ENCODE measurements at regions not wholly inside any gene's neighbourhood (a gene's known extent, or its start where the extent isn't known, plus 50 kb on each side); places are given as distances from the start of the nearest gene placed in this dataset.
"Not testable (repeated sequence)": the region's sequence is repeated elsewhere in the genome, so short reads cannot be mapped to it uniquely, and the experiment has no call there.

DNA sequence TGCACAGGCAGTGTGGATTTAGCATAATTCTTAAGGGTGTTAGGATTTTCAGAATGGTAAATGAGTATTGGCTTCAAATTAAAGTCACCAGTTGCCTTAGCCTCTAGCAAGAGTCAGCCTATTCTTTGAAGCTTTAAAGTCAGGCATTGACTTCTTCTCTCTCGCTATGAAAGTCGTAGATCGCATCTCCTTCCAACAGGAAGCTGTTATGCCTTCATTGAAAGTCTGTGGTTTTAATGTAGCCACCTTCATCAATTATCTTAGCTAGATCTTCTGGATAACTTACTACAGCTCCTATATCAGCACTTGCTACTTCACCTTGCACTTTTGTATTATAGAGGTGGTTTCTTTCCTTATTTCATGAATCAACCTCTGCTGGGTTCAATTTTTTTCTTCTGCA lies 320.2 kb downstream of the PTPRC start:
- H3K27me3 ChIP-seq (ENCODE audit: control insufficient read depth in 3 of 3, insufficient read depth in 3 of 3, low read length in 2 of 3), result no peaks in the 10 kb centered on the region
- ATAC-seq (ENCODE audit: insufficient read depth, low FRiP score) (no peak), DNase-seq (no peak)
- TF ChIP-seq, protein P1, sequence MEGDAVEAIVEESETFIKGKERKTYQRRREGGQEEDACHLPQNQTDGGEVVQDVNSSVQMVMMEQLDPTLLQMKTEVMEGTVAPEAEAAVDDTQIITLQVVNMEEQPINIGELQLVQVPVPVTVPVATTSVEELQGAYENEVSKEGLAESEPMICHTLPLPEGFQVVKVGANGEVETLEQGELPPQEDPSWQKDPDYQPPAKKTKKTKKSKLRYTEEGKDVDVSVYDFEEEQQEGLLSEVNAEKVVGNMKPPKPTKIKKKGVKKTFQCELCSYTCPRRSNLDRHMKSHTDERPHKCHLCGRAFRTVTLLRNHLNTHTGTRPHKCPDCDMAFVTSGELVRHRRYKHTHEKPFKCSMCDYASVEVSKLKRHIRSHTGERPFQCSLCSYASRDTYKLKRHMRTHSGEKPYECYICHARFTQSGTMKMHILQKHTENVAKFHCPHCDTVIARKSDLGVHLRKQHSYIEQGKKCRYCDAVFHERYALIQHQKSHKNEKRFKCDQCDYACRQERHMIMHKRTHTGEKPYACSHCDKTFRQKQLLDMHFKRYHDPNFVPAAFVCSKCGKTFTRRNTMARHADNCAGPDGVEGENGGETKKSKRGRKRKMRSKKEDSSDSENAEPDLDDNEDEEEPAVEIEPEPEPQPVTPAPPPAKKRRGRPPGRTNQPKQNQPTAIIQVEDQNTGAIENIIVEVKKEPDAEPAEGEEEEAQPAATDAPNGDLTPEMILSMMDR (IDR thresholded peaks at IDR 0.05; ENCODE audit: control extremely low read depth, extremely low read depth), result no peak
- peaks cover 0 to 5% (median 2%) of the 10 kb centered on the region in 4 donors for H3K9me3 ChIP-seq (ENCODE audit: control insufficient read depth in 4 of 4, insufficient read depth in 3 of 4, low read length in 3 of 4)
- H3K36me3 ChIP-seq (ENCODE audit: control insufficient read depth in 4 of 4, insufficient read depth in 4 of 4, low read length in 4 of 4), result no peaks in the 10 kb centered on the region
- no peak overlapping the region for H3K9ac ChIP-seq (ENCODE audit: insufficient read depth in 1 of 2, low read length in 2 of 2)
- no peaks in the 10 kb centered on the region for H3K4me1 ChIP-seq (ENCODE audit: control insufficient read depth in 5 of 5, insufficient read depth in 5 of 5, low read length in 5 of 5)
- H3K27ac ChIP-seq (ENCODE audit: low read depth in 1 of 2, low read length in 1 of 2), result no peak overlapping the region
- H3K4me3 ChIP-seq, result no peak overlapping the region
- 86 to 91% methylated on average over 3 of the region's 3 CpGs for WGBS, 2 donors

DNA sequence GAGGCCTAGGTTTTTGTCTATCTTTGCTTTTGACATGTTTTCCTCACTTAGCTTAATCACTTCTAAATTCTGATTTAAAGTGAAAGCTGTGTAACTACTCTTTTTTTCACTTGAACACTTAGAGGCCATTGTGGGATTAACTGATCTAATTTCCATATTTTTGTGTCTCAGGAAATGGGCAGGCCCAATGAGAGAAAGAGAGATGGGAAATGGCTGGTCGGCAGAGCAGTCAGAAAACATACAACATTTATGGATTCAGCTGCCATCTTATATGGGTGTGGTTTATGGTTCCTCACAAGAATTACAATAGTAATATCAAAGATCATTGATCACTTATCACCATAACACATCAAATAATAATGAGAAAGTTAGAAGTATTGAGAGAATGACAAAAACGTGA lies 320.8 kb downstream of the PTPRC start:
- TF ChIP-seq, protein P1 (IDR thresholded peaks at IDR 0.05; ENCODE audit: control extremely low read depth, extremely low read depth), result no peak
- WGBS, 2 donors, result 91 to 96% methylated on average over 2 of the region's 2 CpGs
- Histone ChIP-seq H3K9ac (ENCODE audit: insufficient read depth in 1 of 2, low read length in 2 of 2) (no peak overlapping the region), H3K4me1 (ENCODE audit: control insufficient read depth in 5 of 5, insufficient read depth in 5 of 5, low read length in 5 of 5) (no peaks in the 10 kb centered on the region), H3K9me3 (ENCODE audit: control insufficient read depth in 4 of 4, insufficient read depth in 3 of 4, low read length in 3 of 4) (peaks cover 0 to 5% (median 2%) of the 10 kb centered on the region in 4 donors), H3K27me3 (ENCODE audit: control insufficient read depth in 3 of 3, insufficient read depth in 3 of 3, low read length in 2 of 3) (no peaks in the 10 kb centered on the region), H3K36me3 (ENCODE audit: control insufficient read depth in 4 of 4, insufficient read depth in 4 of 4, low read length in 4 of 4) (no peaks in the 10 kb centered on the region), H3K4me3 (no peak overlapping the region), H3K27ac (ENCODE audit: low read depth in 1 of 2, low read length in 1 of 2) (no peak overlapping the region)
- ATAC-seq (ENCODE audit: insufficient read depth, low FRiP score), result no peak
- DNase-seq, result no peak

DNA sequence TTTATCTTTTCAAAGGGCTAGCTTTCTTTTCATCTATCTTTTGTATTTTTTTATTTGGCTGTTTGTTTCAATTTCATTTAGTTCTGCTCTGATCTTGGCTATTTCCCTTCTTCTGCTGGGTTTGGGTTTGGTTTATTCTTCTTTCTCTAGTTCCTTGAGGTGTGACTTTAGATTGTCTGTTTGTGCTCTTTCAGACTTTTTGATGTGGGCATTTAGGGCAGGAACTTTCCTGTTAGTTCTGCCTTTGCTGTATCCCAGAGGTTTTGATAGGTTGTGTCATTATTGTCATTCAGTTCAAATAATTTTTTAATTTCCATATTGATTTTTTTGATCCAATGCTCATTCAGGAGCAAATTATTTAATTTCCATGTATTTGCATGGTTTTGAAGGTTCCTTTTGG lies 325.0 kb downstream of the PTPRC start:
- not testable (repeated sequence) for H3K4me3 ChIP-seq; ATAC-seq (ENCODE audit: insufficient read depth, low FRiP score); H3K9me3 ChIP-seq (ENCODE audit: control insufficient read depth in 4 of 4, insufficient read depth in 3 of 4, low read length in 3 of 4); H3K27ac ChIP-seq (ENCODE audit: low read depth in 1 of 2, low read length in 1 of 2); H3K27me3 ChIP-seq (ENCODE audit: control insufficient read depth in 3 of 3, insufficient read depth in 3 of 3, low read length in 2 of 3); H3K9ac ChIP-seq (ENCODE audit: insufficient read depth in 1 of 2, low read length in 2 of 2); DNase-seq; H3K4me1 ChIP-seq (ENCODE audit: control insufficient read depth in 5 of 5, insufficient read depth in 5 of 5, low read length in 5 of 5); H3K36me3 ChIP-seq (ENCODE audit: control insufficient read depth in 4 of 4, insufficient read depth in 4 of 4, low read length in 4 of 4)

DNA sequence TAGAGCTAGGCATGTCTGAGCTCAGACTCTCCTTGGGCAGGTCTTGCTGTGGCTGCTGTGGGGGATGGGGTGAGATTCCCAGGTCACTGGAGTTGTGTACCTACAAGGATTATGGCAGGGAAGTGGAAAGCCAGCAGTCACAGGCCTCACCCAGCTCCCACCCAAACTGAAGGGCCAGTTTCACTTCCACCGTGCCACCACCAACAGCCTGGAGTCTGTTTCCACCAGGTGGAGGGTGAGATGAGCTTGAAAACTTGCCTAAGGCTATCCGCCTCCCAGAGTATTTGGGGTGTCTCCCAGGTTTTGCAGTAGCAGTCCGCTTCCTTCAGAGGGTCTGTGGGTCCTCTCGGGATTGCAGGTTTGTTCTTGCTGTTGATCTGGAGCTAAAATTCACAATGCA lies 327.7 kb downstream of the PTPRC start:
- Histone ChIP-seq H3K27me3 (ENCODE audit: control insufficient read depth in 3 of 3, insufficient read depth in 3 of 3, low read length in 2 of 3) (no peaks in the 10 kb centered on the region), H3K4me1 (ENCODE audit: control insufficient read depth in 5 of 5, insufficient read depth in 5 of 5, low read length in 5 of 5) (peaks cover 0 to 8% (median 2%) of the 10 kb centered on the region in 5 donors), H3K4me3 (no peak overlapping the region), H3K36me3 (ENCODE audit: control insufficient read depth in 4 of 4, insufficient read depth in 4 of 4, low read length in 4 of 4) (no peaks in the 10 kb centered on the region), H3K9me3 (ENCODE audit: control insufficient read depth in 4 of 4, insufficient read depth in 3 of 4, low read length in 3 of 4) (no peaks in the 10 kb centered on the region), H3K9ac (ENCODE audit: insufficient read depth in 1 of 2, low read length in 2 of 2) (no peak overlapping the region), H3K27ac (ENCODE audit: low read depth in 1 of 2, low read length in 1 of 2) (no peak overlapping the region)
- ATAC-seq (ENCODE audit: insufficient read depth, low FRiP score) (no peak), DNase-seq (no peak)
- 87 to 89% methylated on average over 4 of the region's 4 CpGs for WGBS, 2 donors
- TF ChIP-seq, protein P1 (IDR thresholded peaks at IDR 0.05; ENCODE audit: control extremely low read depth, extremely low read depth), result no peak

Data from lung (tissue), 11 donors.